ENCODE measurements at regions not wholly inside any gene's neighbourhood (a gene's known extent, or its start where the extent isn't known, plus 50 kb on each side); places are given as distances from the start of the nearest gene placed in this dataset.

DNA sequence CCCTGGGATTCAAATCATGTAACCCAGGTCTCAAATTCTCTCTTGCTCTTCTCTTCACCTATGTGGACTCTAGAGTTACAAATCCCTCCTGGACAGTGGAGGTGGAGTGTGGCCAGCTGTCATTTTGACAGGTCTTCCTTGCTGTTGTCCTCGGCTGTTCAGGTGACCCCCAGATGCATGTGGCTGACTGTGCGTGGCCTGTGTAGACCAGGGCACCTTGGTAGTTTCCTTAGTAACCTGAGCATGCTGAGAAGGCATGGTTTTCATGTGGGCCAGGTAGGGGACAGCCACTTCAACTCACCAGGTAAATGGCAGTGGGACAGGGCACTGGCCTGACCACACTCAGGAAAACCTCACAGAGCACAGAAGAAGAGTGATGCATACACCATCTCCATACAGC lies 155.0 kb upstream of the TSHZ3 start:
- no peaks in the 10 kb centered on the region for H3K9me2 ChIP-seq (ENCODE audit: insufficient read depth, low read length)
- ChIA-PET CTCF (ENCODE audit: unreplicated experiment) (no interaction called here), POLR2A (no interaction called here)
- TF ChIP-seq EZH2phosphoT487 (IDR thresholded peaks at IDR 0.05; ENCODE audit: borderline replicate concordance, low read depth, low read length): no peak
- TF ChIP-seq, protein P1, sequence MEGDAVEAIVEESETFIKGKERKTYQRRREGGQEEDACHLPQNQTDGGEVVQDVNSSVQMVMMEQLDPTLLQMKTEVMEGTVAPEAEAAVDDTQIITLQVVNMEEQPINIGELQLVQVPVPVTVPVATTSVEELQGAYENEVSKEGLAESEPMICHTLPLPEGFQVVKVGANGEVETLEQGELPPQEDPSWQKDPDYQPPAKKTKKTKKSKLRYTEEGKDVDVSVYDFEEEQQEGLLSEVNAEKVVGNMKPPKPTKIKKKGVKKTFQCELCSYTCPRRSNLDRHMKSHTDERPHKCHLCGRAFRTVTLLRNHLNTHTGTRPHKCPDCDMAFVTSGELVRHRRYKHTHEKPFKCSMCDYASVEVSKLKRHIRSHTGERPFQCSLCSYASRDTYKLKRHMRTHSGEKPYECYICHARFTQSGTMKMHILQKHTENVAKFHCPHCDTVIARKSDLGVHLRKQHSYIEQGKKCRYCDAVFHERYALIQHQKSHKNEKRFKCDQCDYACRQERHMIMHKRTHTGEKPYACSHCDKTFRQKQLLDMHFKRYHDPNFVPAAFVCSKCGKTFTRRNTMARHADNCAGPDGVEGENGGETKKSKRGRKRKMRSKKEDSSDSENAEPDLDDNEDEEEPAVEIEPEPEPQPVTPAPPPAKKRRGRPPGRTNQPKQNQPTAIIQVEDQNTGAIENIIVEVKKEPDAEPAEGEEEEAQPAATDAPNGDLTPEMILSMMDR (conservative IDR thresholded peaks at IDR 0.05; ENCODE audit: low read length): no peak
- no peak for DNase-seq (ENCODE audit: low spot score)
- H3K9me3 ChIP-seq (ENCODE audit: low read length): no peaks in the 10 kb centered on the region
- intact Hi-C loops (cut with micrococcal nuclease; ENCODE audit: unreplicated experiment): no loop called here
- no peaks in the 10 kb centered on the region for H4K20me1 ChIP-seq (ENCODE audit: insufficient read depth, low read length)
- H3K79me2 ChIP-seq (ENCODE audit: insufficient read depth, low read depth, low read length): no peaks in the 10 kb centered on the region
- no peaks in the 10 kb centered on the region for H3K4me1 ChIP-seq (ENCODE audit: insufficient read depth, low read length, poor library complexity, severe bottlenecking)
- H2AFZ ChIP-seq (ENCODE audit: low read length): no peak overlapping the region
- no peaks in the 10 kb centered on the region for H3K36me3 ChIP-seq (ENCODE audit: insufficient read depth, low read length)
- H3K4me2 ChIP-seq (ENCODE audit: low read length): no peak overlapping the region
- no TSS peak for BruUV-seq (replicated peaks)
- no peak overlapping the region for H3K27ac ChIP-seq (ENCODE audit: low read depth, low read length, poor library complexity, severe bottlenecking)
- no peak overlapping the region for H3K4me3 ChIP-seq (ENCODE audit: low read depth, low read length, poor library complexity, severe bottlenecking)

DNA sequence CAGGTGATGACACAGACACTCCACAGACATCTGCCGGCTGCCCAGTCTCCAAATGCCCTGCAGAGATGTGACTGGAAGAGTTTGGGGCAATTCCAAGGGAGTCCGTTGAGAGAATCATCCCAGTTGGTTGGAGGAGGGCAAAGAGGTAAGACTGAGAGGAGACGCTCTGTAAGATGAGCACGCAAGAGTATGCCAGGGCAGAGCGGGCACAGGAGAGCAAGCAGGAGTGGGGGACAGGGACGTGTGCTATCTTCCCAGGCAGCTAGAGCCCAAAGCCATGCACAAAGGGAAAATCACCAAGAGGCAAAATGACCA lies 156.3 kb upstream of the TSHZ3 start:
- TF ChIP-seq, protein P1 (conservative IDR thresholded peaks at IDR 0.05; ENCODE audit: low read length): no peak
- TF ChIP-seq EZH2phosphoT487 (IDR thresholded peaks at IDR 0.05; ENCODE audit: borderline replicate concordance, low read depth, low read length): no peak
- Histone ChIP-seq H2AFZ (ENCODE audit: low read length) (no peak overlapping the region), H3K4me3 (ENCODE audit: low read depth, low read length, poor library complexity, severe bottlenecking) (no peak overlapping the region), H3K36me3 (ENCODE audit: insufficient read depth, low read length) (no peaks in the 10 kb centered on the region), H3K27ac (ENCODE audit: low read depth, low read length, poor library complexity, severe bottlenecking) (no peak overlapping the region), H3K4me1 (ENCODE audit: insufficient read depth, low read length, poor library complexity, severe bottlenecking) (no peaks in the 10 kb centered on the region), H3K4me2 (ENCODE audit: low read length) (no peak overlapping the region), H3K79me2 (ENCODE audit: insufficient read depth, low read depth, low read length) (no peaks in the 10 kb centered on the region), H3K9me2 (ENCODE audit: insufficient read depth, low read length) (no peaks in the 10 kb centered on the region), H4K20me1 (ENCODE audit: insufficient read depth, low read length) (no peaks in the 10 kb centered on the region), H3K9me3 (ENCODE audit: low read length) (no peaks in the 10 kb centered on the region)
- intact Hi-C loops (cut with micrococcal nuclease; ENCODE audit: unreplicated experiment): no loop called here
- ChIA-PET CTCF (ENCODE audit: unreplicated experiment) (no interaction called here), POLR2A (no interaction called here)
- no TSS peak for BruUV-seq (replicated peaks)
- no peak for DNase-seq (ENCODE audit: low spot score)

DNA sequence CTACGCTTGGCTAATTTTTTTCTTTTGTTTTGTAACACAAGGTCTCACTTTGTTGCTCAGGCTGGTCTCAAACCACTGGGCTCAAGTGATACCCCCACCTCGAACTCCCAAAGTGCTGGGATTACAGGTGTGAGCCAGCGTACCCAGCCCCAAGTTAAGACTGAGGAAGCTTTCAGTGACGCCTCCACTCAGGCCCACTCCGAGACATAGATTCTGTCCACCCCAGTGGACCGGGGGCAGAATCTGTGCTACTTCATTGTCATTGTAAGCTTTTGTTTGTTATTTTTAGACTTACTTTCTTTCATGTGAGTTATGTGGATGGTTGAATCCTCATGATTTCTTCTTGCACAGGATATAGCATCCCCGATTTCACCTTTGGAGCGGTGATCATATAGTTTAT lies 156.9 kb upstream of the TSHZ3 start:
- TF ChIP-seq, protein P1 (conservative IDR thresholded peaks at IDR 0.05; ENCODE audit: low read length): no peak
- no peak for TF ChIP-seq EZH2phosphoT487 (IDR thresholded peaks at IDR 0.05; ENCODE audit: borderline replicate concordance, low read depth, low read length)
- Histone ChIP-seq H4K20me1 (ENCODE audit: insufficient read depth, low read length) (no peaks in the 10 kb centered on the region), H3K36me3 (ENCODE audit: insufficient read depth, low read length) (no peaks in the 10 kb centered on the region), H3K27ac (ENCODE audit: low read depth, low read length, poor library complexity, severe bottlenecking) (no peak overlapping the region), H3K79me2 (ENCODE audit: insufficient read depth, low read depth, low read length) (no peaks in the 10 kb centered on the region), H3K4me2 (ENCODE audit: low read length) (no peak overlapping the region), H3K4me3 (ENCODE audit: low read depth, low read length, poor library complexity, severe bottlenecking) (no peak overlapping the region), H3K9me2 (ENCODE audit: insufficient read depth, low read length) (no peaks in the 10 kb centered on the region), H3K4me1 (ENCODE audit: insufficient read depth, low read length, poor library complexity, severe bottlenecking) (no peaks in the 10 kb centered on the region), H3K9me3 (ENCODE audit: low read length) (no peaks in the 10 kb centered on the region), H2AFZ (ENCODE audit: low read length) (no peak overlapping the region)
- ChIA-PET CTCF (ENCODE audit: unreplicated experiment) (no interaction called here), POLR2A (no interaction called here)
- no peak for DNase-seq (ENCODE audit: low spot score)
- no TSS peak for BruUV-seq (replicated peaks)
- intact Hi-C loops (cut with micrococcal nuclease; ENCODE audit: unreplicated experiment): no loop called here
